Fibroblast of lung (primary cell): ENCODE measurements at regions not wholly inside any gene's neighbourhood (a gene's known extent, or its start where the extent isn't known, plus 50 kb on each side); places are given as distances from the start of the nearest gene placed in this dataset.

Experiments used
- DNase-seq, 2 donors: peaks; one replicate each; pipeline versions ENCODE4 v3.0.0 to v3.0.0-alpha.2; 2010; ENCODE audit warnings: low read depth in 2 of 2
- H2AFZ ChIP-seq: 2 replicates; pipeline ENCODE4 v1.5.1; 2012; ENCODE audit warnings: low read length, control low read depth, inconsistent platforms
- H3K27ac ChIP-seq: 2 replicates; pipeline ENCODE4 v1.5.1; 2011; ENCODE audit warnings: low read length, control low read depth; ENCODE audit not compliant: insufficient read depth
- H3K27me3 ChIP-seq: 2 replicates; pipeline ENCODE4 v1.5.1; 2011; ENCODE audit warnings: mild to moderate bottlenecking, low read length; ENCODE audit not compliant: control insufficient read depth, insufficient read depth
- H3K36me3 ChIP-seq: 2 replicates; pipeline ENCODE4 v1.5.1; 2011; ENCODE audit warnings: low read length; ENCODE audit not compliant: control insufficient read depth, insufficient read depth
- H3K4me1 ChIP-seq: 2 replicates; pipeline ENCODE4 v1.5.1; 2011; ENCODE audit warnings: low read length; ENCODE audit not compliant: control insufficient read depth, insufficient read depth; ENCODE audit errors: extremely low read depth
- H3K4me2 ChIP-seq: 2 replicates; pipeline ENCODE4 v1.5.1; 2011; ENCODE audit warnings: low read length, control low read depth; ENCODE audit not compliant: insufficient read depth; ENCODE audit errors: extremely low read depth
- H3K4me3 ChIP-seq, 4 experiments: fragments of 200-600 bp in 1 of 4; sonication (generic) in 1 of 4; replicated peaks in 1 of 4; 2 replicates each; pipeline ENCODE4 v1.5.1; 2011 to 2016; ENCODE audit warnings: low read length in 4 of 4, low read depth in 3 of 4, mild to moderate bottlenecking in 3 of 4, control low read depth in 2 of 4, inconsistent platforms in 1 of 4, mixed read lengths in 1 of 4; ENCODE audit not compliant: insufficient read depth in 1 of 4; ENCODE audit errors: control extremely low read depth in 1 of 4
- H3K79me2 ChIP-seq: 2 replicates; pipeline ENCODE4 v1.5.1; 2012; ENCODE audit warnings: mild to moderate bottlenecking, low read length, inconsistent platforms; ENCODE audit not compliant: control insufficient read depth, insufficient read depth
- H3K9ac ChIP-seq: 2 replicates; pipeline ENCODE4 v1.5.1; 2011; ENCODE audit warnings: mild to moderate bottlenecking, low read length, control low read depth; ENCODE audit not compliant: insufficient read depth
- H3K9me3 ChIP-seq: 2 replicates; pipeline ENCODE4 v1.5.1; 2012; ENCODE audit warnings: low read depth, low read length; ENCODE audit not compliant: control insufficient read depth, insufficient read depth
- H4K20me1 ChIP-seq: 2 replicates; pipeline ENCODE4 v1.5.1; 2011; ENCODE audit warnings: low read length; ENCODE audit not compliant: control insufficient read depth, insufficient read depth; ENCODE audit errors: extremely low read depth
- EZH2 ChIP-seq: IDR thresholded peaks from 2 replicates; pipeline ENCODE4 v1.5.1; 2012; ENCODE audit warnings: low read length, control low read depth, mild to moderate bottlenecking; ENCODE audit errors: missing control alignments
- TF ChIP-seq, protein P1 (sequence below), 2 donors: IDR thresholded peaks in 1 of 2; conservative IDR thresholded peaks in 1 of 2; 1 replicate in 1 of 2; 2 replicates in 1 of 2; pipeline ENCODE4 v1.5.1; 2011 to 2012; ENCODE audit warnings: low read length in 2 of 2, control low read depth in 1 of 2, inconsistent platforms in 1 of 2, low read depth in 1 of 2, mild to moderate bottlenecking in 1 of 2

- TF ChIP-seq, protein P1, sequence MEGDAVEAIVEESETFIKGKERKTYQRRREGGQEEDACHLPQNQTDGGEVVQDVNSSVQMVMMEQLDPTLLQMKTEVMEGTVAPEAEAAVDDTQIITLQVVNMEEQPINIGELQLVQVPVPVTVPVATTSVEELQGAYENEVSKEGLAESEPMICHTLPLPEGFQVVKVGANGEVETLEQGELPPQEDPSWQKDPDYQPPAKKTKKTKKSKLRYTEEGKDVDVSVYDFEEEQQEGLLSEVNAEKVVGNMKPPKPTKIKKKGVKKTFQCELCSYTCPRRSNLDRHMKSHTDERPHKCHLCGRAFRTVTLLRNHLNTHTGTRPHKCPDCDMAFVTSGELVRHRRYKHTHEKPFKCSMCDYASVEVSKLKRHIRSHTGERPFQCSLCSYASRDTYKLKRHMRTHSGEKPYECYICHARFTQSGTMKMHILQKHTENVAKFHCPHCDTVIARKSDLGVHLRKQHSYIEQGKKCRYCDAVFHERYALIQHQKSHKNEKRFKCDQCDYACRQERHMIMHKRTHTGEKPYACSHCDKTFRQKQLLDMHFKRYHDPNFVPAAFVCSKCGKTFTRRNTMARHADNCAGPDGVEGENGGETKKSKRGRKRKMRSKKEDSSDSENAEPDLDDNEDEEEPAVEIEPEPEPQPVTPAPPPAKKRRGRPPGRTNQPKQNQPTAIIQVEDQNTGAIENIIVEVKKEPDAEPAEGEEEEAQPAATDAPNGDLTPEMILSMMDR (conservative IDR thresholded peaks at IDR 0.05 in 1 of 2, IDR thresholded peaks at IDR 0.05 in 1 of 2; ENCODE audit: low read depth in 1 of 2, low read length in 2 of 2), result no peak
- no peak for TF ChIP-seq EZH2
- Histone ChIP-seq H3K9me3 (no peaks in the 10 kb centered on the region), H3K27ac (no peak overlapping the region), H2AFZ (no peak overlapping the region), H3K27me3 (no peaks in the 10 kb centered on the region), H3K4me2 (no peak overlapping the region), H4K20me1 (no peaks in the 10 kb centered on the region), H3K4me3 (no peak overlapping the region), H3K36me3 (no peaks in the 10 kb centered on the region), H3K79me2 (no peaks in the 10 kb centered on the region), H3K4me1 (no peaks in the 10 kb centered on the region), H3K9ac (no peak overlapping the region)
- no peak for DNase-seq
Observed at GRCh38 chr20:20896606-20897005, 184.2 kb upstream of the RALGAPA2 start.

DNA sequence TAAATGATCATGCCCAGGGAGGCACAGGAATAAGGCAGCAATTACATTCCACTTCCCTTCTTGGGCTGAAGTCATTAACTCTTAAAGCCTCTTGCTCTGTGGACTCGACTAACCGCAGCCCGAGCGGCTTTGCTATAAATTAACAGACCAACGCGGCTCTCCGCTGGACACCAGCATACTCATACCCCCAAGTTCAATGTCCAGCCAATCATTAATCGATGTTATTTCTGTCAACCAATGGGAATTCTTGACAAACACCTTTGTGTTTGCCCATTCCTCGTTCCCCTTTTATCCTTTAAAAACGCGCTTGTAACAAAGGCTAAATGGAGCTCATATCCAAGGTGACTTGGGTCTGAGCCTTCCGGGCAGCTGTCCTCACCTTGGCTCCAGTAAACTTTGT lies 183.1 kb upstream of the RALGAPA2 start:
- Histone ChIP-seq H3K4me3 (no peak overlapping the region), H3K27me3 (no peaks in the 10 kb centered on the region), H4K20me1 (no peaks in the 10 kb centered on the region), H3K9me3 (no peaks in the 10 kb centered on the region), H3K4me2 (no peak overlapping the region), H3K79me2 (no peaks in the 10 kb centered on the region), H3K4me1 (no peaks in the 10 kb centered on the region), H3K9ac (no peak overlapping the region), H2AFZ (no peak overlapping the region), H3K36me3 (no peaks in the 10 kb centered on the region), H3K27ac (no peak overlapping the region)
- DNase-seq, result no peak
- TF ChIP-seq, protein P1 (conservative IDR thresholded peaks at IDR 0.05 in 1 of 2, IDR thresholded peaks at IDR 0.05 in 1 of 2; ENCODE audit: low read depth in 1 of 2, low read length in 2 of 2), result no peak
- no peak for TF ChIP-seq EZH2

DNA sequence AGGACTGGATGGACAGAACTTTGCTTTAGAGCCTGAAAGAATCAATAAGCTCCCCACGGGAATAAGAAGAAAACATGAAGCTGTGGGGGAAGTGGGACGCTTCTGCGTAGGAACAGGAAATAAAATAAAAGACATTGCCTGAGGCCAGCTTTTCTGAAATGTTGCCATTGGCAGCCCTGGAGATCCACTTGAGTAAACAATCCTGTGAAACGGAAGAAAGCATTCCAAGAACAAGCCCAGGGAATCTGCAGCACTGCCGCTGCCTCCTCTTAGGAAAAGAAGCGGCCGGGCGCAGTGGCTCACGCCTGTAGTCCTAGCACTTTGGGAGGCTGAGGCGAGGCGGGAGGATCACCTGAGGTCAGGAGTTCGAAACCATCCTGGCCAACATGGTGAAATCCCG lies 182.3 kb upstream of the RALGAPA2 start:
- TF ChIP-seq, protein P1 (conservative IDR thresholded peaks at IDR 0.05 in 1 of 2, IDR thresholded peaks at IDR 0.05 in 1 of 2; ENCODE audit: low read depth in 1 of 2, low read length in 2 of 2), result no peak
- TF ChIP-seq EZH2, result no peak
- Histone ChIP-seq H3K36me3 (no peaks in the 10 kb centered on the region), H4K20me1 (no peaks in the 10 kb centered on the region), H3K79me2 (no peaks in the 10 kb centered on the region), H3K9ac (no peak overlapping the region), H3K4me2 (no peak overlapping the region), H3K4me3 (no peak overlapping the region), H2AFZ (no peak overlapping the region), H3K27ac (no peak overlapping the region), H3K27me3 (no peaks in the 10 kb centered on the region), H3K4me1 (no peaks in the 10 kb centered on the region), H3K9me3 (no peaks in the 10 kb centered on the region)
- DNase-seq, result no peak
